Osteocyte (in vitro differentiated cells): ENCODE measurements at regions not wholly inside any gene's neighbourhood (a gene's known extent, or its start where the extent isn't known, plus 50 kb on each side); places are given as distances from the start of the nearest gene placed in this dataset.

Experiments used
- DNase-seq: peaks from one replicate; pipeline ENCODE4 v3.0.0; 2021; ENCODE audit warnings: mixed read lengths; ENCODE audit not compliant: unreplicated experiment; ENCODE audit errors: extremely low spot score
- H3K27ac Mint-ChIP-seq: one replicate; pipeline ENCODE4 v1.8.0; 2021; ENCODE audit warnings: mild to moderate bottlenecking, mixed read lengths; ENCODE audit not compliant: unreplicated experiment
- H3K27me3 Mint-ChIP-seq: one replicate; pipeline ENCODE4 v1.8.0; 2021; ENCODE audit warnings: mixed read lengths; ENCODE audit not compliant: unreplicated experiment
- H3K36me3 Mint-ChIP-seq: one replicate; pipeline ENCODE4 v1.8.0; 2021; ENCODE audit warnings: mixed read lengths; ENCODE audit not compliant: unreplicated experiment
- H3K4me1 Mint-ChIP-seq: one replicate; pipeline ENCODE4 v1.8.0; 2021; ENCODE audit warnings: mixed read lengths; ENCODE audit not compliant: unreplicated experiment
- H3K4me3 Mint-ChIP-seq: one replicate; pipeline ENCODE4 v1.8.0; 2021; ENCODE audit warnings: mild to moderate bottlenecking, moderate library complexity, mixed read lengths; ENCODE audit not compliant: unreplicated experiment
- H3K9me3 Mint-ChIP-seq: one replicate; pipeline ENCODE4 v1.8.0; 2021; ENCODE audit warnings: mixed read lengths; ENCODE audit not compliant: unreplicated experiment
- CTCF ChIP-seq: fragments of 200-600 bp; sonication (generic); IDR thresholded peaks from 2 replicates; pipeline ENCODE4 v1.5.0; 2021; ENCODE audit warnings: antibody characterized with exemption, mild to moderate bottlenecking, moderate library complexity

- H3K27me3 Mint-ChIP-seq = no peaks in the 10 kb centered on the region
- no peak overlapping the region for H3K4me3 Mint-ChIP-seq
- no peaks in the 10 kb centered on the region for H3K36me3 Mint-ChIP-seq
- no peak for TF ChIP-seq CTCF
- H3K9me3 Mint-ChIP-seq = peaks cover 55% of the 10 kb centered on the region
- no peaks in the 10 kb centered on the region for H3K4me1 Mint-ChIP-seq
- no peak overlapping the region for H3K27ac Mint-ChIP-seq
- DNase-seq = no peak
Measured at GRCh38 chr14:25472700-25473099, 422.8 kb upstream of the STXBP6 start.

- DNase-seq = no peak
- Mint-ChIP-seq H3K27me3 (no peaks in the 10 kb centered on the region), H3K36me3 (no peaks in the 10 kb centered on the region), H3K4me3 (no peak overlapping the region), H3K9me3 (peaks cover 28% of the 10 kb centered on the region), H3K27ac (no peak overlapping the region), H3K4me1 (no peaks in the 10 kb centered on the region)
- no peak for TF ChIP-seq CTCF
Measured at GRCh38 chr14:25464772-25465171, 414.8 kb upstream of the STXBP6 start.

GRCh38 chr14:25464078-25464477 is 414.1 kb upstream of the STXBP6 start:
- Mint-ChIP-seq H3K36me3 (no peaks in the 10 kb centered on the region), H3K9me3 (peaks cover 26% of the 10 kb centered on the region), H3K27me3 (no peaks in the 10 kb centered on the region), H3K27ac (no peak overlapping the region), H3K4me1 (no peaks in the 10 kb centered on the region), H3K4me3 (no peak overlapping the region)
- DNase-seq = no peak
- no peak for TF ChIP-seq CTCF

GRCh38 chr14:25463480-25463879 is 413.5 kb upstream of the STXBP6 start:
- no peaks in the 10 kb centered on the region for H3K36me3 Mint-ChIP-seq
- no peak for TF ChIP-seq CTCF

GRCh38 chr14:25461780-25462179 is 411.8 kb upstream of the STXBP6 start:
- no peak for DNase-seq
- H3K27me3 Mint-ChIP-seq = no peaks in the 10 kb centered on the region
- H3K27ac Mint-ChIP-seq = no peak overlapping the region
- H3K36me3 Mint-ChIP-seq = no peaks in the 10 kb centered on the region
- TF ChIP-seq CTCF = no peak
- no peaks in the 10 kb centered on the region for H3K4me1 Mint-ChIP-seq
- H3K9me3 Mint-ChIP-seq = peaks cover 27% of the 10 kb centered on the region
- H3K4me3 Mint-ChIP-seq = no peak overlapping the region

More at GRCh38 chr14:25463480-25463879, 413.5 kb upstream of the STXBP6 start:
- Mint-ChIP-seq H3K27ac (no peak overlapping the region), H3K4me3 (no peak overlapping the region), H3K27me3 (no peaks in the 10 kb centered on the region), H3K9me3 (peaks cover 23% of the 10 kb centered on the region), H3K4me1 (no peaks in the 10 kb centered on the region)
- no peak for DNase-seq
